HEK293 (cell line): ENCODE measurements at regions not wholly inside any gene's neighbourhood (a gene's known extent, or its start where the extent isn't known, plus 50 kb on each side); places are given as distances from the start of the nearest gene placed in this dataset.

ENCODE experiments used
- CTCF ChIA-PET: fragments of 350-600 bp; formaldehyde crosslinking; extraction: SDS; loops from one replicate; lab custom pipeline; 2021; ENCODE audit warnings: antibody characterized with exemption; lab: Yijun Ruan, JAX
- POLR2A ChIA-PET: fragments of 300-600 bp; formaldehyde crosslinking; extraction: SDS; loops from one replicate; lab custom pipeline; 2020; ENCODE audit warnings: antibody characterized with exemption, inconsistent platforms; lab: Yijun Ruan, JAX
- H3K27ac ChIP-seq: fragments of 200-500 bp; sonication (Bioruptor generic); 2 replicates; pipeline ENCODE4 v1.5.1; 2014; ENCODE audit warnings: low read depth, low read length, control low read depth, inconsistent platforms; ENCODE audit errors: extremely low read depth
- H3K36me3 ChIP-seq, 2 experiments: fragments of 200-500 bp in 1 of 2; sonication (Bioruptor generic) in 1 of 2; 1 replicate in 1 of 2; 2 replicates in 1 of 2; pipeline ENCODE4 v1.5.1; 2014 to 2017; ENCODE audit warnings: inconsistent platforms in 2 of 2, low read length in 2 of 2; ENCODE audit not compliant: control insufficient read depth in 2 of 2, insufficient read depth in 1 of 2
- H3K4me1 ChIP-seq: fragments of 200-500 bp; sonication (Bioruptor generic); 2 replicates; pipeline ENCODE4 v1.5.1; 2014; ENCODE audit warnings: mild to moderate bottlenecking, low read length, inconsistent platforms; ENCODE audit not compliant: control insufficient read depth, insufficient read depth
- H3K4me3 ChIP-seq: 2 replicates; pipeline ENCODE4 v1.5.1; 2011; ENCODE audit warnings: low read depth, mild to moderate bottlenecking, control low read depth, low read length, moderate library complexity
- H3K9me3 ChIP-seq: fragments of 200-500 bp; sonication (Bioruptor generic); 2 replicates; pipeline ENCODE4 v1.5.1; 2014; ENCODE audit warnings: low read depth, low read length, inconsistent platforms; ENCODE audit not compliant: control insufficient read depth, insufficient read depth
- FEZF1 ChIP-seq: fragments of 450-650 bp; formaldehyde crosslinking; IDR thresholded peaks from 2 replicates; pipeline ENCODE4 v1.5.1; 2016; ENCODE audit warnings: missing biosample characterization, missing genetic modification characterization
- GLIS2 ChIP-seq: fragments of 450-650 bp; formaldehyde crosslinking; IDR thresholded peaks from 2 replicates; pipeline ENCODE4 v1.5.1; 2016; ENCODE audit warnings: missing biosample characterization, missing genetic modification characterization
- KLF16 ChIP-seq: fragments of 450-650 bp; formaldehyde crosslinking; IDR thresholded peaks from 2 replicates; pipeline ENCODE4 v1.5.1; 2017; ENCODE audit warnings: missing biosample characterization, missing genetic modification characterization
- OSR2 ChIP-seq: fragments of 450-650 bp; formaldehyde crosslinking; IDR thresholded peaks from 2 replicates; pipeline ENCODE4 v1.5.1; 2016; ENCODE audit warnings: missing biosample characterization, missing genetic modification characterization
- SP3 ChIP-seq: fragments of 450-650 bp; formaldehyde crosslinking; IDR thresholded peaks from 2 replicates; pipeline ENCODE4 v1.5.1; 2016; ENCODE audit warnings: missing biosample characterization, missing genetic modification characterization
- WT1 ChIP-seq: fragments of 450-650 bp; formaldehyde crosslinking; IDR thresholded peaks from 2 replicates; pipeline ENCODE4 v1.5.1; 2016; ENCODE audit warnings: missing biosample characterization, missing genetic modification characterization
- ZBTB21 ChIP-seq: fragments of 450-650 bp; formaldehyde crosslinking; IDR thresholded peaks from 2 replicates; pipeline ENCODE4 v1.5.1; 2017; ENCODE audit warnings: missing biosample characterization, missing genetic modification characterization
- ZBTB48 ChIP-seq: fragments of 450-650 bp; formaldehyde crosslinking; IDR thresholded peaks from 2 replicates; pipeline ENCODE4 v1.5.1; 2016; ENCODE audit warnings: missing biosample characterization, missing genetic modification characterization
- ZNF155 ChIP-seq: fragments of 450-650 bp; formaldehyde crosslinking; IDR thresholded peaks from 2 replicates; pipeline ENCODE4 v1.5.1; 2016; ENCODE audit warnings: missing biosample characterization, missing genetic modification characterization
- ZNF248 ChIP-seq: fragments of 450-650 bp; formaldehyde crosslinking; IDR thresholded peaks from 2 replicates; pipeline ENCODE4 v1.5.1; 2017; ENCODE audit warnings: missing biosample characterization, missing genetic modification characterization
- ZNF394 ChIP-seq: fragments of 450-650 bp; formaldehyde crosslinking; IDR thresholded peaks from 2 replicates; pipeline ENCODE4 v1.5.1; 2016; ENCODE audit warnings: missing biosample characterization, missing genetic modification characterization, mild to moderate bottlenecking, moderate library complexity, borderline replicate concordance
- ZNF473 ChIP-seq: fragments of 450-650 bp; formaldehyde crosslinking; IDR thresholded peaks from 2 replicates; pipeline ENCODE4 v1.5.1; 2017; ENCODE audit warnings: missing biosample characterization, missing genetic modification characterization
- ZNF48 ChIP-seq: fragments of 450-650 bp; formaldehyde crosslinking; IDR thresholded peaks from 2 replicates; pipeline ENCODE4 v1.5.1; 2016; ENCODE audit warnings: missing biosample characterization, missing genetic modification characterization
- ZNF529 ChIP-seq: fragments of 450-650 bp; formaldehyde crosslinking; IDR thresholded peaks from 2 replicates; pipeline ENCODE4 v1.5.1; 2017; ENCODE audit warnings: missing genetic modification characterization, missing biosample characterization; ENCODE audit not compliant: insufficient replicate concordance
- ZNF558 ChIP-seq: fragments of 450-650 bp; formaldehyde crosslinking; IDR thresholded peaks from 2 replicates; pipeline ENCODE4 v1.5.1; 2016; ENCODE audit warnings: missing biosample characterization, missing genetic modification characterization
- ZNF777 ChIP-seq: fragments of 450-650 bp; formaldehyde crosslinking; IDR thresholded peaks from 2 replicates; pipeline ENCODE4 v1.5.1; 2017; ENCODE audit warnings: missing biosample characterization, missing genetic modification characterization, borderline replicate concordance
- ZXDB ChIP-seq: fragments of 450-650 bp; formaldehyde crosslinking; IDR thresholded peaks from 2 replicates; pipeline ENCODE4 v1.5.1; 2016; ENCODE audit warnings: missing biosample characterization, missing genetic modification characterization
- TF ChIP-seq, protein P1 (sequence below): fragments of 450-650 bp; formaldehyde crosslinking; IDR thresholded peaks from 2 replicates; pipeline ENCODE4 v1.5.1; 2017; ENCODE audit warnings: missing biosample characterization, mild to moderate bottlenecking, missing genetic modification characterization, moderate library complexity
- TF ChIP-seq, protein P2 (sequence below): fragments of 450-650 bp; formaldehyde crosslinking; IDR thresholded peaks from 2 replicates; pipeline ENCODE4 v1.5.1; 2017; ENCODE audit warnings: missing biosample characterization, missing genetic modification characterization
- TF ChIP-seq, protein P3 (sequence below): fragments of 450-650 bp; formaldehyde crosslinking; IDR thresholded peaks from 2 replicates; pipeline ENCODE4 v1.5.1; 2017; ENCODE audit warnings: missing biosample characterization, missing genetic modification characterization
- TF ChIP-seq, protein P4 (sequence below): fragments of 450-650 bp; formaldehyde crosslinking; IDR thresholded peaks from 2 replicates; pipeline ENCODE4 v1.5.1; 2016; ENCODE audit warnings: missing biosample characterization, missing genetic modification characterization
- TF ChIP-seq, protein P5 (sequence below): fragments of 450-650 bp; formaldehyde crosslinking; IDR thresholded peaks from 2 replicates; pipeline ENCODE4 v1.5.1; 2016; ENCODE audit warnings: missing biosample characterization, missing genetic modification characterization, borderline replicate concordance

DNA sequence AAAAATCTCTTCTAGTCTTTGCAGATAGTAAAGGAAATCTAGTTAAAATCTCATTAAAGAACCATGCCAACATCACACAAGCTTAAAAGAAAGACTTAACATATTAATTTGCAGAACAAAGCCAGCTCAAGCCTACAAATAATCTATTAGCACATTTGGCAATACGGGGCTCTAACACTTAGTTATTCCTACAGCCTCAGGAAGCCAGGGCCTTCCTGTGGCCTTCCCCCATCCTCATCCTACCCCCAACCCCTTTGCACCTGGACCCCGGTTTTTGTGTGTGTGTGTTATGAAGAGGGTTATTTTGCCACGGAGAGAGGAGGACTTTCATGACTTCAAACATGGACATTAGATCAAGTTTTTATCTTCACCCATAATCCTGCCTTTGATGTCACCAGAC is 64.6 kb downstream of the FOXB2 start:
- CTCF ChIA-PET, result interaction anchor here (0.6 kb wide), 2 partner anchors 12 to 67 kb away, joined by 3 to 4 read pairs; no protein-coding TSS in a partner anchor
- no peak overlapping the region for H3K4me3 ChIP-seq
- no peaks in the 10 kb centered on the region for H3K4me1 ChIP-seq
- TF ChIP-seq ZNF558 (tag by site-specific recombination), result no peak
- TF ChIP-seq ZNF48 (tag by site-specific recombination), result no peak
- TF ChIP-seq WT1, result no peak
- no peak for TF ChIP-seq ZNF529
- no peak for TF ChIP-seq KLF16
- no peak for TF ChIP-seq ZNF155 (tag by site-specific recombination)
- TF ChIP-seq ZXDB (tag by site-specific recombination), result no peak
- no peak overlapping the region for H3K27ac ChIP-seq
- no peaks in the 10 kb centered on the region for H3K36me3 ChIP-seq
- H3K9me3 ChIP-seq, result no peaks in the 10 kb centered on the region
- POLR2A ChIA-PET, result no interaction called here

DNA sequence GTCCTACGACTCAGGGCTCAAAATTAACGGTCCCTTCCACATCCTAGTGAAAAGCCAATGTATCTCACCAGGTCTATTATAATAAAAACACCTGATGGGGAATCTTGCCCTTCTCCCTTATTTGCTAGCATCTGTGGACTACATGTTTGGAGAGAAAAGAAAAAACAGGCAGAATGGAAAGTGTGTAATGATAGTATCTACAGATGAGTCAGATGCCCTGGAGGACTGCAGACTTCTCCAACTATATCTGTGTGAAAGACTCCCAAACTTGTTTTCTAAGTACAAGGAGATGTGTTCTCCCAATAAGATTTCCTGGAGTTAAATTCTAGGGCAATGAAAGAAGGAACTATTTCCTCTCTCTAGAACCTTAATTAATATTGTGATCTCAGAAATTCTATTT is 66.0 kb downstream of the FOXB2 start:
- Histone ChIP-seq H3K4me1 (no peaks in the 10 kb centered on the region), H3K4me3 (no peak overlapping the region), H3K36me3 (no peaks in the 10 kb centered on the region), H3K9me3 (no peaks in the 10 kb centered on the region), H3K27ac (no peak overlapping the region)
- CTCF ChIA-PET, result interaction anchor here (0.7 kb wide), 1 partner anchor 13 kb away, joined by 3 read pairs; no protein-coding TSS in a partner anchor
- TF ChIP-seq ZNF473 (tag by site-specific recombination), result no peak
- no peak for TF ChIP-seq ZNF394 (tag by site-specific recombination)
- no peak for TF ChIP-seq ZBTB48 (tag by site-specific recombination)
- TF ChIP-seq, protein P1, sequence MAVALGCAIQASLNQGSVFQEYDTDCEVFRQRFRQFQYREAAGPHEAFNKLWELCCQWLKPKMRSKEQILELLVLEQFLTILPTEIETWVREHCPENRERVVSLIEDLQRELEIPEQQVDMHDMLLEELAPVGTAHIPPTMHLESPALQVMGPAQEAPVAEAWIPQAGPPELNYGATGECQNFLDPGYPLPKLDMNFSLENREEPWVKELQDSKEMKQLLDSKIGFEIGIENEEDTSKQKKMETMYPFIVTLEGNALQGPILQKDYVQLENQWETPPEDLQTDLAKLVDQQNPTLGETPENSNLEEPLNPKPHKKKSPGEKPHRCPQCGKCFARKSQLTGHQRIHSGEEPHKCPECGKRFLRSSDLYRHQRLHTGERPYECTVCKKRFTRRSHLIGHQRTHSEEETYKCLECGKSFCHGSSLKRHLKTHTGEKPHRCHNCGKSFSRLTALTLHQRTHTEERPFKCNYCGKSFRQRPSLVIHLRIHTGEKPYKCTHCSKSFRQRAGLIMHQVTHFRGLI (tag by site-specific recombination), result no peak
- TF ChIP-seq, protein P2, sequence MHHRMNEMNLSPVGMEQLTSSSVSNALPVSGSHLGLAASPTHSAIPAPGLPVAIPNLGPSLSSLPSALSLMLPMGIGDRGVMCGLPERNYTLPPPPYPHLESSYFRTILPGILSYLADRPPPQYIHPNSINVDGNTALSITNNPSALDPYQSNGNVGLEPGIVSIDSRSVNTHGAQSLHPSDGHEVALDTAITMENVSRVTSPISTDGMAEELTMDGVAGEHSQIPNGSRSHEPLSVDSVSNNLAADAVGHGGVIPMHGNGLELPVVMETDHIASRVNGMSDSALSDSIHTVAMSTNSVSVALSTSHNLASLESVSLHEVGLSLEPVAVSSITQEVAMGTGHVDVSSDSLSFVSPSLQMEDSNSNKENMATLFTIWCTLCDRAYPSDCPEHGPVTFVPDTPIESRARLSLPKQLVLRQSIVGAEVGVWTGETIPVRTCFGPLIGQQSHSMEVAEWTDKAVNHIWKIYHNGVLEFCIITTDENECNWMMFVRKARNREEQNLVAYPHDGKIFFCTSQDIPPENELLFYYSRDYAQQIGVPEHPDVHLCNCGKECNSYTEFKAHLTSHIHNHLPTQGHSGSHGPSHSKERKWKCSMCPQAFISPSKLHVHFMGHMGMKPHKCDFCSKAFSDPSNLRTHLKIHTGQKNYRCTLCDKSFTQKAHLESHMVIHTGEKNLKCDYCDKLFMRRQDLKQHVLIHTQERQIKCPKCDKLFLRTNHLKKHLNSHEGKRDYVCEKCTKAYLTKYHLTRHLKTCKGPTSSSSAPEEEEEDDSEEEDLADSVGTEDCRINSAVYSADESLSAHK, result no peak
- POLR2A ChIA-PET, result no interaction called here

DNA sequence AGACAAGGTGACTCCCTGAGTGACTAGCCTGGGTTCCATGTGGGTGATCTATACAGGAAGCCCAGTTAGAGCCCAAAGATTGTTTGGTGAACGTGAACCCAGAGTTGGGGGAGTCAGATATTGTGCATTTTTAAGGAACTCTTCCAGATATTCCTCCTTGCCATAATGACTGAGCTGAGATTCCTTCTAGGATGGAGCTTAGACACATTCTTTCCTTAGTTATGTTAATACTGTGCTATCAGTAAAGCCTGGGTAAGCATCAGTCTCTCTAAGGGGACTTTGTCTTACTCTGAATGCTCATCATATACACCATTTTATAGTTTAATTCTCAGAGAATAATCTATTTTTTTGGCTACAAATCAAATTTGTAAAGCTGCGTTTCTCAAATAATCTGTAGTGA is 68.1 kb downstream of the FOXB2 start:
- Histone ChIP-seq H3K4me3 (no peak overlapping the region), H3K9me3 (no peaks in the 10 kb centered on the region), H3K4me1 (no peaks in the 10 kb centered on the region), H3K36me3 (no peaks in the 10 kb centered on the region), H3K27ac (no peak overlapping the region)
- POLR2A ChIA-PET, result no interaction called here
- CTCF ChIA-PET, result interaction anchor here (0.8 kb wide), 1 partner anchor 74 kb away, joined by 4 read pairs; no protein-coding TSS in a partner anchor
- TF ChIP-seq, protein P3, sequence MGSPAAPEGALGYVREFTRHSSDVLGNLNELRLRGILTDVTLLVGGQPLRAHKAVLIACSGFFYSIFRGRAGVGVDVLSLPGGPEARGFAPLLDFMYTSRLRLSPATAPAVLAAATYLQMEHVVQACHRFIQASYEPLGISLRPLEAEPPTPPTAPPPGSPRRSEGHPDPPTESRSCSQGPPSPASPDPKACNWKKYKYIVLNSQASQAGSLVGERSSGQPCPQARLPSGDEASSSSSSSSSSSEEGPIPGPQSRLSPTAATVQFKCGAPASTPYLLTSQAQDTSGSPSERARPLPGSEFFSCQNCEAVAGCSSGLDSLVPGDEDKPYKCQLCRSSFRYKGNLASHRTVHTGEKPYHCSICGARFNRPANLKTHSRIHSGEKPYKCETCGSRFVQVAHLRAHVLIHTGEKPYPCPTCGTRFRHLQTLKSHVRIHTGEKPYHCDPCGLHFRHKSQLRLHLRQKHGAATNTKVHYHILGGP (tag by site-specific recombination), result no peak
- TF ChIP-seq FEZF1 (no peak), ZBTB21 (tag by site-specific recombination) (no peak), SP3 (tag by site-specific recombination) (no peak), GLIS2 (tag by site-specific recombination) (no peak), ZNF248 (tag by site-specific recombination) (no peak), ZNF777 (tag by site-specific recombination) (no peak), OSR2 (tag by site-specific recombination) (no peak)
- TF ChIP-seq, protein P4, sequence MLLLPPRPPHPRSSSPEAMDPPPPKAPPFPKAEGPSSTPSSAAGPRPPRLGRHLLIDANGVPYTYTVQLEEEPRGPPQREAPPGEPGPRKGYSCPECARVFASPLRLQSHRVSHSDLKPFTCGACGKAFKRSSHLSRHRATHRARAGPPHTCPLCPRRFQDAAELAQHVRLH (tag by site-specific recombination), result no peak
- TF ChIP-seq, protein P5, sequence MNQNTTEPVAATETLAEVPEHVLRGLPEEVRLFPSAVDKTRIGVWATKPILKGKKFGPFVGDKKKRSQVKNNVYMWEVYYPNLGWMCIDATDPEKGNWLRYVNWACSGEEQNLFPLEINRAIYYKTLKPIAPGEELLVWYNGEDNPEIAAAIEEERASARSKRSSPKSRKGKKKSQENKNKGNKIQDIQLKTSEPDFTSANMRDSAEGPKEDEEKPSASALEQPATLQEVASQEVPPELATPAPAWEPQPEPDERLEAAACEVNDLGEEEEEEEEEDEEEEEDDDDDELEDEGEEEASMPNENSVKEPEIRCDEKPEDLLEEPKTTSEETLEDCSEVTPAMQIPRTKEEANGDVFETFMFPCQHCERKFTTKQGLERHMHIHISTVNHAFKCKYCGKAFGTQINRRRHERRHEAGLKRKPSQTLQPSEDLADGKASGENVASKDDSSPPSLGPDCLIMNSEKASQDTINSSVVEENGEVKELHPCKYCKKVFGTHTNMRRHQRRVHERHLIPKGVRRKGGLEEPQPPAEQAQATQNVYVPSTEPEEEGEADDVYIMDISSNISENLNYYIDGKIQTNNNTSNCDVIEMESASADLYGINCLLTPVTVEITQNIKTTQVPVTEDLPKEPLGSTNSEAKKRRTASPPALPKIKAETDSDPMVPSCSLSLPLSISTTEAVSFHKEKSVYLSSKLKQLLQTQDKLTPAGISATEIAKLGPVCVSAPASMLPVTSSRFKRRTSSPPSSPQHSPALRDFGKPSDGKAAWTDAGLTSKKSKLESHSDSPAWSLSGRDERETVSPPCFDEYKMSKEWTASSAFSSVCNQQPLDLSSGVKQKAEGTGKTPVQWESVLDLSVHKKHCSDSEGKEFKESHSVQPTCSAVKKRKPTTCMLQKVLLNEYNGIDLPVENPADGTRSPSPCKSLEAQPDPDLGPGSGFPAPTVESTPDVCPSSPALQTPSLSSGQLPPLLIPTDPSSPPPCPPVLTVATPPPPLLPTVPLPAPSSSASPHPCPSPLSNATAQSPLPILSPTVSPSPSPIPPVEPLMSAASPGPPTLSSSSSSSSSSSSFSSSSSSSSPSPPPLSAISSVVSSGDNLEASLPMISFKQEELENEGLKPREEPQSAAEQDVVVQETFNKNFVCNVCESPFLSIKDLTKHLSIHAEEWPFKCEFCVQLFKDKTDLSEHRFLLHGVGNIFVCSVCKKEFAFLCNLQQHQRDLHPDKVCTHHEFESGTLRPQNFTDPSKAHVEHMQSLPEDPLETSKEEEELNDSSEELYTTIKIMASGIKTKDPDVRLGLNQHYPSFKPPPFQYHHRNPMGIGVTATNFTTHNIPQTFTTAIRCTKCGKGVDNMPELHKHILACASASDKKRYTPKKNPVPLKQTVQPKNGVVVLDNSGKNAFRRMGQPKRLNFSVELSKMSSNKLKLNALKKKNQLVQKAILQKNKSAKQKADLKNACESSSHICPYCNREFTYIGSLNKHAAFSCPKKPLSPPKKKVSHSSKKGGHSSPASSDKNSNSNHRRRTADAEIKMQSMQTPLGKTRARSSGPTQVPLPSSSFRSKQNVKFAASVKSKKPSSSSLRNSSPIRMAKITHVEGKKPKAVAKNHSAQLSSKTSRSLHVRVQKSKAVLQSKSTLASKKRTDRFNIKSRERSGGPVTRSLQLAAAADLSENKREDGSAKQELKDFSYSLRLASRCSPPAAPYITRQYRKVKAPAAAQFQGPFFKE (tag by site-specific recombination), result no peak
